Cardiac fibroblast (primary cell): ENCODE measurements at regions not wholly inside any gene's neighbourhood (a gene's known extent, or its start where the extent isn't known, plus 50 kb on each side); places are given as distances from the start of the nearest gene placed in this dataset.
"Not testable (repeated sequence)": the region's sequence is repeated elsewhere in the genome, so short reads cannot be mapped to it uniquely, and the experiment has no call there.

ENCODE experiments used
- DNase-seq, 2 donors: peaks; one replicate each; pipeline versions ENCODE4 v3.0.0 to v3.0.0-alpha.2; 2010; ENCODE audit warnings: low read depth in 2 of 2
- H3K4me3 ChIP-seq, 2 donors: replicated peaks in 1 of 2; 1 replicate in 1 of 2; 2 replicates in 1 of 2; pipeline ENCODE4 v1.5.1; 2011; ENCODE audit warnings: low read depth in 2 of 2, low read length in 2 of 2, mild to moderate bottlenecking in 2 of 2, moderate library complexity in 1 of 2
- CTCF ChIP-seq: IDR thresholded peaks from one replicate; pipeline ENCODE4 v1.5.1; 2011; ENCODE audit warnings: low read depth, mild to moderate bottlenecking, low read length, inconsistent platforms

GRCh38 chr2:51780353-51780752 is 748.4 kb upstream of the NRXN1 start:
- no peak overlapping the region for H3K4me3 ChIP-seq
- DNase-seq, result no peak
- no peak for TF ChIP-seq CTCF

- not testable (repeated sequence) for DNase-seq, H3K4me3 ChIP-seq
Observed at GRCh38 chr2:51779723-51780122, 747.8 kb upstream of the NRXN1 start.

- TF ChIP-seq CTCF, result no peak
- no peak for DNase-seq
- no peak overlapping the region for H3K4me3 ChIP-seq
Observed at GRCh38 chr2:51778806-51779205, 746.9 kb upstream of the NRXN1 start.

- not testable (repeated sequence) for H3K4me3 ChIP-seq, DNase-seq
Observed at GRCh38 chr2:51774606-51775005, 742.7 kb upstream of the NRXN1 start.

GRCh38 chr2:51760441-51760840 is 728.5 kb upstream of the NRXN1 start:
- DNase-seq, result no peak
- no peak for TF ChIP-seq CTCF

GRCh38 chr2:51758081-51758480 is 726.1 kb upstream of the NRXN1 start:
- H3K4me3 ChIP-seq, result no peak overlapping the region
- no peak for TF ChIP-seq CTCF
- DNase-seq, result no peak

More at GRCh38 chr2:51760441-51760840, 728.5 kb upstream of the NRXN1 start:
- H3K4me3 ChIP-seq, result no peak overlapping the region

GRCh38 chr2:51734115-51734514 is 702.2 kb upstream of the NRXN1 start:
- DNase-seq, result peak; percentile 55 to 61
- no peak overlapping the region for H3K4me3 ChIP-seq
- no peak for TF ChIP-seq CTCF

- TF ChIP-seq CTCF, result no peak
- H3K4me3 ChIP-seq, result no peak overlapping the region
- DNase-seq, result peak; percentile 14 to 28
Observed at GRCh38 chr2:51723691-51724090, 691.8 kb upstream of the NRXN1 start.
